H1 (cell line): ENCODE measurements at regions not wholly inside any gene's neighbourhood (a gene's known extent, or its start where the extent isn't known, plus 50 kb on each side); places are given as distances from the start of the nearest gene placed in this dataset.

Experiments used
- BACH1 ChIP-seq: IDR thresholded peaks from 2 replicates; pipeline ENCODE4 v1.6.1; 2012; ENCODE audit warnings: low read length, improper control_type of control experiment
- BRCA1 ChIP-seq: IDR thresholded peaks from 2 replicates; pipeline ENCODE4 v1.6.1; 2012; ENCODE audit warnings: low read depth, low read length, improper control_type of control experiment
- FOSL1 ChIP-seq: IDR thresholded peaks from 2 replicates; pipeline ENCODE4 v1.6.1; 2011; ENCODE audit warnings: mild to moderate bottlenecking, low read depth, low read length, moderate library complexity; ENCODE audit not compliant: insufficient read depth
- KDM5A ChIP-seq: fragments of 200-600 bp; IDR thresholded peaks from 2 replicates; pipeline ENCODE4 v1.7.1; 2012; ENCODE audit warnings: mild to moderate bottlenecking, low read length, inconsistent platforms, mixed read lengths
- NANOG ChIP-seq: IDR thresholded peaks from 2 replicates; pipeline ENCODE4 v1.6.1; 2011; ENCODE audit warnings: low read length, low read depth, mild to moderate bottlenecking, inconsistent platforms; ENCODE audit not compliant: insufficient read depth, poor library complexity, severe bottlenecking
- TAF1 ChIP-seq: IDR thresholded peaks from 2 replicates; pipeline ENCODE4 v1.6.1; 2011; ENCODE audit warnings: mild to moderate bottlenecking, low read depth, low read length
- TBP ChIP-seq: IDR thresholded peaks from 2 replicates; pipeline ENCODE4 v1.6.1; 2011; ENCODE audit warnings: low read depth, low read length, improper control_type of control experiment
- TF ChIP-seq, protein P1 (sequence below): fragments of 300-600 bp; sonication (generic); IDR thresholded peaks from 2 replicates; pipeline ENCODE4 v1.7.1; 2012; ENCODE audit warnings: low read length, moderate library complexity, mild to moderate bottlenecking, inconsistent platforms; ENCODE audit not compliant: insufficient replicate concordance

DNA sequence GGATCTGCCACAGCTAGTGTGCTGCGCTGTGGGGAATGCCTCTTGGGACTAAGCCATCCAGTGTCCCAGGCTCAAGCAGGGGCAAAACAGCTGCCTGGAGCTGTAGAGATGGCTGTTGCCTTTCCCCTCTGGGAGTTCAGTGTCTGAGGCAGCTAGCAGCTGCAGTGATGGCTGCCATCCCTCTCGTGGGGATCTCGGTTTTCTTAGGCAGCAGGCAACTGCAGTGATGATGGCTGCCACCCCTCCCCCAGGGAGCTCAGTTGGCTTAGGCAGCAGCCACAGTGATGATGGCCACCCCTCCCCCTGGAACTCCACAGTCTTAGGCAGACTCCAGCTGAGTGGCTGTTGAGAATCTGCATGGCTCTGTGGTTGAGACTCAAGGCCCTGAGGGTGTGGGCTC is 1389.2 kb upstream of the NUDT12 start (continued):
- TF ChIP-seq, protein P1, sequence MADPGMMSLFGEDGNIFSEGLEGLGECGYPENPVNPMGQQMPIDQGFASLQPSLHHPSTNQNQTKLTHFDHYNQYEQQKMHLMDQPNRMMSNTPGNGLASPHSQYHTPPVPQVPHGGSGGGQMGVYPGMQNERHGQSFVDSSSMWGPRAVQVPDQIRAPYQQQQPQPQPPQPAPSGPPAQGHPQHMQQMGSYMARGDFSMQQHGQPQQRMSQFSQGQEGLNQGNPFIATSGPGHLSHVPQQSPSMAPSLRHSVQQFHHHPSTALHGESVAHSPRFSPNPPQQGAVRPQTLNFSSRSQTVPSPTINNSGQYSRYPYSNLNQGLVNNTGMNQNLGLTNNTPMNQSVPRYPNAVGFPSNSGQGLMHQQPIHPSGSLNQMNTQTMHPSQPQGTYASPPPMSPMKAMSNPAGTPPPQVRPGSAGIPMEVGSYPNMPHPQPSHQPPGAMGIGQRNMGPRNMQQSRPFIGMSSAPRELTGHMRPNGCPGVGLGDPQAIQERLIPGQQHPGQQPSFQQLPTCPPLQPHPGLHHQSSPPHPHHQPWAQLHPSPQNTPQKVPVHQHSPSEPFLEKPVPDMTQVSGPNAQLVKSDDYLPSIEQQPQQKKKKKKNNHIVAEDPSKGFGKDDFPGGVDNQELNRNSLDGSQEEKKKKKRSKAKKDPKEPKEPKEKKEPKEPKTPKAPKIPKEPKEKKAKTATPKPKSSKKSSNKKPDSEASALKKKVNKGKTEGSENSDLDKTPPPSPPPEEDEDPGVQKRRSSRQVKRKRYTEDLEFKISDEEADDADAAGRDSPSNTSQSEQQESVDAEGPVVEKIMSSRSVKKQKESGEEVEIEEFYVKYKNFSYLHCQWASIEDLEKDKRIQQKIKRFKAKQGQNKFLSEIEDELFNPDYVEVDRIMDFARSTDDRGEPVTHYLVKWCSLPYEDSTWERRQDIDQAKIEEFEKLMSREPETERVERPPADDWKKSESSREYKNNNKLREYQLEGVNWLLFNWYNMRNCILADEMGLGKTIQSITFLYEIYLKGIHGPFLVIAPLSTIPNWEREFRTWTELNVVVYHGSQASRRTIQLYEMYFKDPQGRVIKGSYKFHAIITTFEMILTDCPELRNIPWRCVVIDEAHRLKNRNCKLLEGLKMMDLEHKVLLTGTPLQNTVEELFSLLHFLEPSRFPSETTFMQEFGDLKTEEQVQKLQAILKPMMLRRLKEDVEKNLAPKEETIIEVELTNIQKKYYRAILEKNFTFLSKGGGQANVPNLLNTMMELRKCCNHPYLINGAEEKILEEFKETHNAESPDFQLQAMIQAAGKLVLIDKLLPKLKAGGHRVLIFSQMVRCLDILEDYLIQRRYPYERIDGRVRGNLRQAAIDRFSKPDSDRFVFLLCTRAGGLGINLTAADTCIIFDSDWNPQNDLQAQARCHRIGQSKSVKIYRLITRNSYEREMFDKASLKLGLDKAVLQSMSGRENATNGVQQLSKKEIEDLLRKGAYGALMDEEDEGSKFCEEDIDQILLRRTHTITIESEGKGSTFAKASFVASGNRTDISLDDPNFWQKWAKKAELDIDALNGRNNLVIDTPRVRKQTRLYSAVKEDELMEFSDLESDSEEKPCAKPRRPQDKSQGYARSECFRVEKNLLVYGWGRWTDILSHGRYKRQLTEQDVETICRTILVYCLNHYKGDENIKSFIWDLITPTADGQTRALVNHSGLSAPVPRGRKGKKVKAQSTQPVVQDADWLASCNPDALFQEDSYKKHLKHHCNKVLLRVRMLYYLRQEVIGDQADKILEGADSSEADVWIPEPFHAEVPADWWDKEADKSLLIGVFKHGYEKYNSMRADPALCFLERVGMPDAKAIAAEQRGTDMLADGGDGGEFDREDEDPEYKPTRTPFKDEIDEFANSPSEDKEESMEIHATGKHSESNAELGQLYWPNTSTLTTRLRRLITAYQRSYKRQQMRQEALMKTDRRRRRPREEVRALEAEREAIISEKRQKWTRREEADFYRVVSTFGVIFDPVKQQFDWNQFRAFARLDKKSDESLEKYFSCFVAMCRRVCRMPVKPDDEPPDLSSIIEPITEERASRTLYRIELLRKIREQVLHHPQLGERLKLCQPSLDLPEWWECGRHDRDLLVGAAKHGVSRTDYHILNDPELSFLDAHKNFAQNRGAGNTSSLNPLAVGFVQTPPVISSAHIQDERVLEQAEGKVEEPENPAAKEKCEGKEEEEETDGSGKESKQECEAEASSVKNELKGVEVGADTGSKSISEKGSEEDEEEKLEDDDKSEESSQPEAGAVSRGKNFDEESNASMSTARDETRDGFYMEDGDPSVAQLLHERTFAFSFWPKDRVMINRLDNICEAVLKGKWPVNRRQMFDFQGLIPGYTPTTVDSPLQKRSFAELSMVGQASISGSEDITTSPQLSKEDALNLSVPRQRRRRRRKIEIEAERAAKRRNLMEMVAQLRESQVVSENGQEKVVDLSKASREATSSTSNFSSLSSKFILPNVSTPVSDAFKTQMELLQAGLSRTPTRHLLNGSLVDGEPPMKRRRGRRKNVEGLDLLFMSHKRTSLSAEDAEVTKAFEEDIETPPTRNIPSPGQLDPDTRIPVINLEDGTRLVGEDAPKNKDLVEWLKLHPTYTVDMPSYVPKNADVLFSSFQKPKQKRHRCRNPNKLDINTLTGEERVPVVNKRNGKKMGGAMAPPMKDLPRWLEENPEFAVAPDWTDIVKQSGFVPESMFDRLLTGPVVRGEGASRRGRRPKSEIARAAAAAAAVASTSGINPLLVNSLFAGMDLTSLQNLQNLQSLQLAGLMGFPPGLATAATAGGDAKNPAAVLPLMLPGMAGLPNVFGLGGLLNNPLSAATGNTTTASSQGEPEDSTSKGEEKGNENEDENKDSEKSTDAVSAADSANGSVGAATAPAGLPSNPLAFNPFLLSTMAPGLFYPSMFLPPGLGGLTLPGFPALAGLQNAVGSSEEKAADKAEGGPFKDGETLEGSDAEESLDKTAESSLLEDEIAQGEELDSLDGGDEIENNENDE, result no peak
- no peak for TF ChIP-seq NANOG
- no peak for TF ChIP-seq BACH1
- TF ChIP-seq FOSL1, result no peak
- no peak for TF ChIP-seq BRCA1
- no peak for TF ChIP-seq KDM5A
- TF ChIP-seq TBP, result no peak
- TF ChIP-seq TAF1, result no peak
